ENCODE measurements at regions not wholly inside any gene's neighbourhood (a gene's known extent, or its start where the extent isn't known, plus 50 kb on each side); places are given as distances from the start of the nearest gene placed in this dataset.

GRCh38 chr4:127486248-127486647 is 146.5 kb upstream of the INTU start:
- TF ChIP-seq CTCF (IDR thresholded peaks at IDR 0.05) (no peak), EP300 (IDR thresholded peaks at IDR 0.05) (no peak)
